K562 (cell line): ENCODE measurements at regions not wholly inside any gene's neighbourhood (a gene's known extent, or its start where the extent isn't known, plus 50 kb on each side); places are given as distances from the start of the nearest gene placed in this dataset.

Source experiments
- ATAC-seq: fragments of 200-7000 bp; cut with Tn5 transposase; 3 replicates; pipeline ENCODE4 v1.9.1; 2020; ENCODE audit warnings: moderate library complexity
- BruUV-seq: library from RNA; stranded (reverse); fragments of 400-500 nt; replicated peaks from 2 replicates; lab custom pipeline; 2021; lab: Mats Ljungman, UMichigan
- CTCF ChIA-PET: fragments of 300-600 bp; formaldehyde crosslinking; extraction: SDS; loops from one replicate; lab custom pipeline; 2021; ENCODE audit warnings: low intra/inter-chr PET ratio; lab: Yijun Ruan, JAX
- POLR2A ChIA-PET: fragments of 300-600, 350-650 bp; sonication (Branson Sonifier 250); formaldehyde crosslinking; extraction: SDS; loops from one replicate; lab custom pipeline; 2021; ENCODE audit warnings: antibody characterized with exemption, inconsistent platforms; lab: Yijun Ruan, JAX
- DNase-seq, 4 experiments: peaks; one replicate each; pipeline versions ENCODE4 v3.0.0 to v3.0.0-alpha.2; 2011 to 2018; ENCODE audit warnings: low spot score in 3 of 4, mixed read lengths in 3 of 4; ENCODE audit errors: extremely low read depth in 1 of 4
- FAIRE-seq: peaks from 2 replicates; lab custom pipeline; 2011; peaks lifted over from hg19 to GRCh38; lab: Jason Lieb, UNC
- H2AFZ ChIP-seq: 2 replicates; pipeline ENCODE4 v1.6.0; 2011; ENCODE audit warnings: low read depth, low read length, control low read depth, inconsistent platforms
- H3K27ac ChIP-seq: fragments of 200-600 bp; 3 replicates; pipeline ENCODE4 v1.8.0; 2011; ENCODE audit warnings: low read depth, mild to moderate bottlenecking, control low read depth, inconsistent platforms, low read length, moderate library complexity, mixed read lengths; ENCODE audit errors: extremely low read depth
- H3K27me3 ChIP-seq, 2 experiments: fragments of 300-600 bp in 1 of 2; 2 replicates in 1 of 2; 3 replicates in 1 of 2; pipeline versions ENCODE4 v1.6.0 to v1.8.0; 2011; ENCODE audit warnings: inconsistent platforms in 2 of 2, low read length in 2 of 2, mild to moderate bottlenecking in 1 of 2, mixed read lengths in 1 of 2, moderate library complexity in 1 of 2; ENCODE audit not compliant: control insufficient read depth in 2 of 2, insufficient read depth in 2 of 2
- H3K36me3 ChIP-seq: fragments of 300-600 bp; 3 replicates; pipeline ENCODE4 v1.8.0; 2011; ENCODE audit warnings: mild to moderate bottlenecking, low read length, inconsistent platforms; ENCODE audit not compliant: control insufficient read depth, insufficient read depth
- H3K4me1 ChIP-seq, 2 experiments: fragments of 200-600 bp in 1 of 2; replicated peaks in 1 of 2; 2 replicates in 1 of 2; 3 replicates in 1 of 2; pipeline versions ENCODE4 v1.5.1 to v1.8.0; 2011; ENCODE audit warnings: inconsistent platforms in 2 of 2, low read length in 2 of 2, mild to moderate bottlenecking in 1 of 2, mixed read lengths in 1 of 2, moderate library complexity in 1 of 2; ENCODE audit not compliant: control insufficient read depth in 2 of 2, insufficient read depth in 2 of 2
- H3K4me2 ChIP-seq: 2 replicates; pipeline ENCODE4 v1.6.1; 2011; ENCODE audit warnings: low read length, control low read depth, inconsistent platforms, mixed read lengths; ENCODE audit not compliant: insufficient read depth
- H3K4me3 ChIP-seq: fragments of 200-600 bp; sonication (generic), shearing (Covaris generic); 2 replicates; pipeline ENCODE4 v1.5.1; 2016; ENCODE audit warnings: control low read depth, inconsistent platforms
- H3K79me2 ChIP-seq: fragments of 200-600 bp; 3 replicates; pipeline ENCODE4 v1.8.0; 2011; ENCODE audit warnings: low read length, inconsistent platforms; ENCODE audit not compliant: control insufficient read depth, insufficient read depth
- H3K9ac ChIP-seq, 2 experiments: 2 replicates each; pipeline versions ENCODE4 v1.6.0 to v1.6.1; 2011; ENCODE audit warnings: low read depth in 2 of 2, low read length in 2 of 2, control low read depth in 1 of 2, inconsistent platforms in 1 of 2, mild to moderate bottlenecking in 1 of 2, mixed read lengths in 1 of 2; ENCODE audit not compliant: insufficient read depth in 1 of 2
- H3K9me1 ChIP-seq: one replicate; pipeline ENCODE4 v1.6.0; 2011; ENCODE audit warnings: inconsistent platforms, mild to moderate bottlenecking, low read length, moderate library complexity; ENCODE audit not compliant: control insufficient read depth, insufficient read depth
- H3K9me3 ChIP-seq: replicated peaks from 2 replicates; pipeline ENCODE4 v1.5.1; 2011; ENCODE audit warnings: low read depth, low read length, inconsistent platforms; ENCODE audit not compliant: control insufficient read depth, insufficient read depth
- H4K20me1 ChIP-seq: replicated peaks from 2 replicates; pipeline ENCODE4 v1.6.1; 2011; ENCODE audit warnings: low read length, inconsistent platforms, mixed read lengths; ENCODE audit not compliant: control insufficient read depth, insufficient read depth
- CBFA2T2 ChIP-seq: fragments of 450-650 bp; conservative IDR thresholded peaks from 2 replicates; pipeline ENCODE4 v1.6.1; 2017; ENCODE audit warnings: mild to moderate bottlenecking
- GATAD2B ChIP-seq: fragments of 450-650 bp; IDR thresholded peaks from 2 replicates; pipeline ENCODE4 v1.6.1; 2017; ENCODE audit warnings: mild to moderate bottlenecking, borderline replicate concordance
- HNRNPLL ChIP-seq: fragments of 200-400 bp; formaldehyde crosslinking; IDR thresholded peaks from 2 replicates; pipeline ENCODE4 v1.6.1; 2017; ENCODE audit warnings: low read length, low read depth, mild to moderate bottlenecking; ENCODE audit not compliant: poor library complexity, severe bottlenecking
- HNRNPUL1 ChIP-seq: fragments of 200-400 bp; formaldehyde crosslinking; IDR thresholded peaks from 2 replicates; pipeline ENCODE4 v1.6.1; 2017; ENCODE audit warnings: low read length
- KDM4B ChIP-seq, 2 experiments: fragments of 450-650 bp in 1 of 2; sonication (generic) in 1 of 2; IDR thresholded peaks; 2 replicates each; pipeline ENCODE4 v1.6.1; 2016 to 2017; ENCODE audit warnings: borderline replicate concordance in 2 of 2, antibody characterized with exemption in 1 of 2, low read depth in 1 of 2, mild to moderate bottlenecking in 1 of 2
- NFE2 ChIP-seq: IDR thresholded peaks from 2 replicates; pipeline ENCODE4 v1.6.1; 2014; ENCODE audit warnings: antibody characterized with exemption, low read depth
- RUNX1 ChIP-seq: sonication (generic); IDR thresholded peaks from 2 replicates; pipeline ENCODE4 v1.6.1; 2016; ENCODE audit warnings: antibody characterized with exemption, low read depth
- SETDB1 ChIP-seq: IDR thresholded peaks from one replicate; pipeline ENCODE4 v1.6.1; 2012; ENCODE audit warnings: low read length, control low read depth, inconsistent platforms
- YY1 ChIP-seq, 3 experiments: IDR thresholded peaks; 2 replicates each; pipeline ENCODE4 v1.6.1; 2011; ENCODE audit warnings: low read length in 2 of 3, mild to moderate bottlenecking in 2 of 3, moderate library complexity in 2 of 3, borderline replicate concordance in 1 of 3, control low read depth in 1 of 3, low read depth in 1 of 3; ENCODE audit not compliant: insufficient read depth in 3 of 3, insufficient replicate concordance in 2 of 3, control insufficient read depth in 1 of 3, insufficient read length in 1 of 3; ENCODE audit errors: extremely low read depth in 1 of 3
- ZNF274 ChIP-seq: IDR thresholded peaks from 2 replicates; pipeline ENCODE4 v1.6.1; 2011; ENCODE audit warnings: low read depth, mild to moderate bottlenecking, low read length, moderate library complexity, borderline replicate concordance
- ZNF408 ChIP-seq: fragments of 250-450 bp; sonication (Bioruptor Pico); IDR thresholded peaks from 2 replicates; pipeline ENCODE4 v1.4.0; 2020; ENCODE audit warnings: low read depth, mild to moderate bottlenecking, moderate library complexity
- WGBS: fragments of 100-300 bp; shearing (Covaris generic); methylation state at CpG from one replicate; pipeline ENCODE4 v1.1.6; 2016; ENCODE audit warnings: low coverage, mixed read lengths; ENCODE audit not compliant: insufficient coverage; ENCODE audit errors: missing lambda C conversion rate; 5-methylcytosine and 5-hydroxymethylcytosine counted together
- in situ Hi-C: fragments of 300-500 bp; cut with MboI; formaldehyde crosslinking; loops from 4 replicates; pipeline ENCODE4 v1.15.0; 2018; ENCODE audit warnings: inconsistent platforms, mixed read lengths
- intact Hi-C: fragments of 100-400 bp; cut with micrococcal nuclease; formaldehyde crosslinking; loops from 2 replicates; pipeline ENCODE4 v1.14.2; 2022
- TF ChIP-seq, protein P1 (sequence below): fragments of 250-450 bp; sonication (Bioruptor Pico); IDR thresholded peaks from 2 replicates; pipeline ENCODE4 v1.5.0; 2021

DNA sequence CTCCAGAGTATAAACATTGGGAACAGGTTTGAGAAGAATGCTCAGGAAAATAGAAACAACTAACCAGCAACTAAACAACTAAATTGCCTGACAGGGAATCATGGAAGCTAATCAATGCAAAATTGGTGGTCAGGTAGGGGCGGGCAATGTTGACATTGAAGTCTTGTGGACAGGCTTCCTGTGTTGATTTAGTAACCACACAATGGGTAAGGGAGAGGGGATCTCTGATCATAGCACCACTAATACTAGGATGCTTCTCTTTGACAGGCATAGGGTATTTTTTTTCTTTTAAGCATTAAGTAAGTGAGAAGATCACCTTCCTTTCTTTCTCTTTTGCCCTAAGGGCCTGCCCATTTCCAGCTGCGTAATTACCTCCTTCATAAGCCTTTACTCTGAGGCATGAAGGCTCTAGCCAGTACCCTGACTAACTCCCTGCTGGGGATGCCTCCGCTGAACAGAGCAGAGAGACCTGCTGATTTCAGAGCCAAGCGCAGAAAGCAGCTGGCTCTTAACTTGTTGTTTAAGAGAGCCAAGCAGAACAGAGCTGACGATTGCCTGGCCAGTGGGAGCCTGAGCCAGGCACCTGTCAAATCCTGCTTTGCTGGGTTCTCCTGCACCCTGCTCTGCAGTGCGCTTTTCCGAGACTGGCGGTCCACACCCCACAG is 118.7 kb downstream of the BMP2 start:
- Histone ChIP-seq H3K4me3 (no peak overlapping the region), H3K4me2 (no peak overlapping the region), H3K27ac (no peak overlapping the region), H3K36me3 (no peaks in the 10 kb centered on the region), H3K9me1 (no peaks in the 10 kb centered on the region), H3K9ac (no peak overlapping the region), H2AFZ (no peak overlapping the region), H4K20me1 (no peaks in the 10 kb centered on the region), H3K79me2 (no peaks in the 10 kb centered on the region), H3K9me3 (no peaks in the 10 kb centered on the region), H3K27me3 (no peaks in the 10 kb centered on the region), H3K4me1 (no peaks in the 10 kb centered on the region)
- 0% methylated on average over 7 of the region's 8 CpGs for WGBS
- POLR2A ChIA-PET: no interaction called here
- no TSS peak for BruUV-seq
- TF ChIP-seq SETDB1 (no peak), NFE2 (no peak), ZNF274 (no peak), ZNF408 (CRISPR knock-in tag) (no peak), HNRNPUL1 (no peak), YY1 (IDR thresholded peaks at IDR 0.05; ENCODE audit: borderline replicate concordance in 1 of 3, control insufficient read depth in 1 of 3, extremely low read depth in 1 of 3, insufficient read depth in 3 of 3, insufficient read length in 1 of 3, insufficient replicate concordance in 2 of 3, low read depth in 1 of 3, low read length in 2 of 3) (no peak), GATAD2B (no peak), KDM4B (IDR thresholded peaks at IDR 0.05; ENCODE audit: borderline replicate concordance in 2 of 2, low read depth in 1 of 2) (no peak), RUNX1 (no peak), HNRNPLL (no peak), CBFA2T2 (no peak)
- TF ChIP-seq, protein P1, sequence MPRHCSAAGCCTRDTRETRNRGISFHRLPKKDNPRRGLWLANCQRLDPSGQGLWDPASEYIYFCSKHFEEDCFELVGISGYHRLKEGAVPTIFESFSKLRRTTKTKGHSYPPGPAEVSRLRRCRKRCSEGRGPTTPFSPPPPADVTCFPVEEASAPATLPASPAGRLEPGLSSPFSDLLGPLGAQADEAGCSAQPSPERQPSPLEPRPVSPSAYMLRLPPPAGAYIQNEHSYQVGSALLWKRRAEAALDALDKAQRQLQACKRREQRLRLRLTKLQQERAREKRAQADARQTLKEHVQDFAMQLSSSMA (CRISPR knock-in tag): no peak
- in situ Hi-C loops: no loop called here
- intact Hi-C loops: no loop called here
- FAIRE-seq (no peak), DNase-seq (no peak), ATAC-seq (no peak)
- CTCF ChIA-PET: no interaction called here
